CD14-positive monocyte (primary cell): ENCODE measurements at regions not wholly inside any gene's neighbourhood (a gene's known extent, or its start where the extent isn't known, plus 50 kb on each side); places are given as distances from the start of the nearest gene placed in this dataset.

ENCODE experiments used
- DNase-seq, 3 donors: peaks; one replicate each; pipeline ENCODE4 v3.0.0-alpha.2; 2011 to 2022
- H2AFZ ChIP-seq: 2 replicates; pipeline ENCODE4 v1.6.0; 2012; ENCODE audit warnings: mild to moderate bottlenecking, low read depth, low read length, inconsistent platforms; ENCODE audit not compliant: insufficient read depth, poor library complexity, severe bottlenecking
- H3K27ac ChIP-seq, 2 donors: 1 replicate in 1 of 2; 2 replicates in 1 of 2; pipeline ENCODE4 v1.5.1; 2012 to 2013; ENCODE audit warnings: low read length in 2 of 2, control low read depth in 1 of 2, inconsistent platforms in 1 of 2, low read depth in 1 of 2, mild to moderate bottlenecking in 1 of 2
- H3K27me3 ChIP-seq, 2 donors: one replicate each; pipeline versions ENCODE4 v1.6.0 to v1.6.1; 2011 to 2013; ENCODE audit warnings: low read length in 2 of 2; ENCODE audit not compliant: control insufficient read depth in 2 of 2, insufficient read depth in 2 of 2
- H3K36me3 ChIP-seq, 2 donors: replicated peaks in 1 of 2; 1 replicate in 1 of 2; 2 replicates in 1 of 2; pipeline versions ENCODE4 v1.5.1 to v1.6.1; 2012 to 2013; ENCODE audit warnings: low read length in 2 of 2, control low read depth in 1 of 2, inconsistent platforms in 1 of 2, mild to moderate bottlenecking in 1 of 2; ENCODE audit not compliant: insufficient read depth in 2 of 2, control insufficient read depth in 1 of 2
- H3K4me1 ChIP-seq, 2 donors: 1 replicate in 1 of 2; 2 replicates in 1 of 2; pipeline versions ENCODE4 v1.5.1 to v1.6.1; 2012 to 2013; ENCODE audit warnings: low read length in 2 of 2, control low read depth in 1 of 2, inconsistent platforms in 1 of 2, mild to moderate bottlenecking in 1 of 2, moderate library complexity in 1 of 2; ENCODE audit not compliant: insufficient read depth in 2 of 2, control insufficient read depth in 1 of 2
- H3K4me2 ChIP-seq: replicated peaks from 2 replicates; pipeline ENCODE3; 2012; ENCODE audit warnings: low read length, moderate library complexity, mild to moderate bottlenecking; ENCODE audit not compliant: poor library complexity, severe bottlenecking; ENCODE audit errors: extremely low read depth
- H3K4me3 ChIP-seq, 3 experiments: fragments of 200-600 bp in 1 of 3; sonication (generic) in 1 of 3; replicated peaks in 1 of 3; 1 replicate in 2 of 3; 2 replicates in 1 of 3; pipeline ENCODE4 v1.5.1; 2011 to 2013; ENCODE audit warnings: low read length in 3 of 3, mild to moderate bottlenecking in 3 of 3, control low read depth in 2 of 3, low read depth in 2 of 3, inconsistent platforms in 1 of 3, moderate library complexity in 1 of 3
- H3K79me2 ChIP-seq: 2 replicates; pipeline ENCODE4 v1.6.0; 2012; ENCODE audit warnings: mild to moderate bottlenecking, control low read depth, inconsistent platforms, low read length, moderate library complexity; ENCODE audit not compliant: insufficient read depth
- H3K9ac ChIP-seq: 2 replicates; pipeline ENCODE4 v1.6.0; 2017; ENCODE audit warnings: low read length, mild to moderate bottlenecking; ENCODE audit not compliant: insufficient read depth, poor library complexity, severe bottlenecking
- H3K9me3 ChIP-seq, 2 donors: replicated peaks in 1 of 2; 1 replicate in 1 of 2; 2 replicates in 1 of 2; pipeline versions ENCODE4 v1.5.1 to v1.6.1; 2012 to 2013; ENCODE audit warnings: low read length in 2 of 2, control low read depth in 1 of 2; ENCODE audit not compliant: control insufficient read depth in 1 of 2, insufficient read depth in 1 of 2
- H4K20me1 ChIP-seq: 2 replicates; pipeline ENCODE4 v1.6.0; 2012; ENCODE audit warnings: mild to moderate bottlenecking, low read length, control low read depth, moderate library complexity; ENCODE audit not compliant: insufficient read depth
- H3K27ac Mint-ChIP-seq, 7 donors: one replicate each; pipeline ENCODE4 v1.8.0; 2020; ENCODE audit warnings: mild to moderate bottlenecking in 7 of 7, mixed read lengths in 7 of 7, moderate library complexity in 6 of 7, inconsistent platforms in 2 of 7
- H3K27me3 Mint-ChIP-seq, 3 donors: one replicate each; pipeline ENCODE4 v1.8.0; 2021 to 2022; ENCODE audit warnings: low read depth in 3 of 3, mild to moderate bottlenecking in 3 of 3, mixed read lengths in 3 of 3, moderate library complexity in 3 of 3, inconsistent platforms in 1 of 3
- H3K36me3 Mint-ChIP-seq, 2 donors: one replicate each; pipeline ENCODE4 v1.8.0; 2020; ENCODE audit warnings: mixed read lengths in 2 of 2, inconsistent platforms in 1 of 2, mild to moderate bottlenecking in 1 of 2
- H3K4me1 Mint-ChIP-seq: one replicate; pipeline ENCODE4 v1.8.0; 2020; ENCODE audit warnings: mild to moderate bottlenecking, mixed read lengths
- H3K4me3 Mint-ChIP-seq, 2 donors: one replicate each; pipeline ENCODE4 v1.8.0; 2020; ENCODE audit warnings: mild to moderate bottlenecking in 2 of 2, mixed read lengths in 2 of 2, moderate library complexity in 1 of 2
- H3K9me3 Mint-ChIP-seq, 7 donors: one replicate each; pipeline ENCODE4 v1.8.0; 2020 to 2022; ENCODE audit warnings: mixed read lengths in 7 of 7, mild to moderate bottlenecking in 6 of 7, moderate library complexity in 6 of 7, inconsistent platforms in 2 of 7
- CTCF ChIP-seq: fragments of 200-600 bp; IDR thresholded peaks from one replicate; pipeline ENCODE4 v1.8.0; 2022; ENCODE audit warnings: antibody characterized with exemption, mild to moderate bottlenecking
- WGBS: methylation state at CpG from one replicate; pipeline ENCODE4 v1.1.5; 2013; ENCODE audit warnings: missing lambda C conversion rate; ENCODE audit not compliant: insufficient coverage; 5-methylcytosine and 5-hydroxymethylcytosine counted together
- intact Hi-C, 2 donors: fragments of 100-400 bp; cut with micrococcal nuclease; formaldehyde crosslinking; loops; one replicate each; pipeline versions ENCODE4 v1.15.0 to v1.15.1; 2023

- H3K4me1 ChIP-seq = no peaks in the 10 kb centered on the region
- H3K4me2 ChIP-seq = no peak overlapping the region
- H3K27ac ChIP-seq = no peak overlapping the region
- Mint-ChIP-seq H3K4me3 (no peak overlapping the region), H3K36me3 (no peaks in the 10 kb centered on the region), H3K4me1 (no peaks in the 10 kb centered on the region), H3K9me3 (peaks cover 0 to 4% (median 2%) of the 10 kb centered on the region in 7 donors), H3K27ac (no peak overlapping the region), H3K27me3 (no peaks in the 10 kb centered on the region)
- H3K36me3 ChIP-seq = no peaks in the 10 kb centered on the region
- no peak for TF ChIP-seq CTCF
- DNase-seq = no peak
- no peaks in the 10 kb centered on the region for H3K27me3 ChIP-seq
- no peaks in the 10 kb centered on the region for H3K79me2 ChIP-seq
- H3K4me3 ChIP-seq = no peak overlapping the region
- H3K9me3 ChIP-seq = no peaks in the 10 kb centered on the region
- WGBS = no CpG with 5 or more reads among the region's 3 CpGs
- no peaks in the 10 kb centered on the region for H4K20me1 ChIP-seq
- intact Hi-C loops = no loop called here
- H2AFZ ChIP-seq = no peak overlapping the region
- no peak overlapping the region for H3K9ac ChIP-seq
These were observed 1761.0 kb downstream of the STIM2 start for GRCh38 chr4:28621591-28621990.

GRCh38 chr4:28636971-28637370, 1776.3 kb downstream of the STIM2 start:
- no peaks in the 10 kb centered on the region for H3K9me3 Mint-ChIP-seq
- TF ChIP-seq CTCF = no peak
- Histone ChIP-seq H3K36me3 (no peaks in the 10 kb centered on the region), H3K27ac (no peak overlapping the region), H3K4me2 (no peak overlapping the region), H3K4me3 (no peak overlapping the region), H2AFZ (no peak overlapping the region), H3K9ac (no peak overlapping the region), H3K9me3 (no peaks in the 10 kb centered on the region), H3K4me1 (no peaks in the 10 kb centered on the region), H3K27me3 (no peaks in the 10 kb centered on the region), H3K79me2 (no peaks in the 10 kb centered on the region), H4K20me1 (no peaks in the 10 kb centered on the region)
- no peaks in the 10 kb centered on the region for H3K4me1 Mint-ChIP-seq
- no peak overlapping the region for H3K4me3 Mint-ChIP-seq
- DNase-seq = no peak
- WGBS = no CpG with 5 or more reads among the region's 3 CpGs
- H3K36me3 Mint-ChIP-seq = no peaks in the 10 kb centered on the region
- H3K27ac Mint-ChIP-seq = no peak overlapping the region
- H3K27me3 Mint-ChIP-seq = no peaks in the 10 kb centered on the region
- intact Hi-C loops = no loop called here
